CD14-positive monocyte (primary cell): ENCODE measurements at regions not wholly inside any gene's neighbourhood (a gene's known extent, or its start where the extent isn't known, plus 50 kb on each side); places are given as distances from the start of the nearest gene placed in this dataset.

Experiments used
- DNase-seq, 3 donors: peaks; one replicate each; pipeline ENCODE4 v3.0.0-alpha.2; 2011 to 2022
- H2AFZ ChIP-seq: 2 replicates; pipeline ENCODE4 v1.6.0; 2012; ENCODE audit warnings: mild to moderate bottlenecking, low read depth, low read length, inconsistent platforms; ENCODE audit not compliant: insufficient read depth, poor library complexity, severe bottlenecking
- H3K27ac ChIP-seq, 2 donors: 1 replicate in 1 of 2; 2 replicates in 1 of 2; pipeline ENCODE4 v1.5.1; 2012 to 2013; ENCODE audit warnings: low read length in 2 of 2, control low read depth in 1 of 2, inconsistent platforms in 1 of 2, low read depth in 1 of 2, mild to moderate bottlenecking in 1 of 2
- H3K27me3 ChIP-seq, 2 donors: one replicate each; pipeline versions ENCODE4 v1.6.0 to v1.6.1; 2011 to 2013; ENCODE audit warnings: low read length in 2 of 2; ENCODE audit not compliant: control insufficient read depth in 2 of 2, insufficient read depth in 2 of 2
- H3K36me3 ChIP-seq, 2 donors: replicated peaks in 1 of 2; 1 replicate in 1 of 2; 2 replicates in 1 of 2; pipeline versions ENCODE4 v1.5.1 to v1.6.1; 2012 to 2013; ENCODE audit warnings: low read length in 2 of 2, control low read depth in 1 of 2, inconsistent platforms in 1 of 2, mild to moderate bottlenecking in 1 of 2; ENCODE audit not compliant: insufficient read depth in 2 of 2, control insufficient read depth in 1 of 2
- H3K4me1 ChIP-seq, 2 donors: 1 replicate in 1 of 2; 2 replicates in 1 of 2; pipeline versions ENCODE4 v1.5.1 to v1.6.1; 2012 to 2013; ENCODE audit warnings: low read length in 2 of 2, control low read depth in 1 of 2, inconsistent platforms in 1 of 2, mild to moderate bottlenecking in 1 of 2, moderate library complexity in 1 of 2; ENCODE audit not compliant: insufficient read depth in 2 of 2, control insufficient read depth in 1 of 2
- H3K4me2 ChIP-seq: replicated peaks from 2 replicates; pipeline ENCODE3; 2012; ENCODE audit warnings: low read length, moderate library complexity, mild to moderate bottlenecking; ENCODE audit not compliant: poor library complexity, severe bottlenecking; ENCODE audit errors: extremely low read depth
- H3K4me3 ChIP-seq, 3 experiments: fragments of 200-600 bp in 1 of 3; sonication (generic) in 1 of 3; replicated peaks in 1 of 3; 1 replicate in 2 of 3; 2 replicates in 1 of 3; pipeline ENCODE4 v1.5.1; 2011 to 2013; ENCODE audit warnings: low read length in 3 of 3, mild to moderate bottlenecking in 3 of 3, control low read depth in 2 of 3, low read depth in 2 of 3, inconsistent platforms in 1 of 3, moderate library complexity in 1 of 3
- H3K79me2 ChIP-seq: 2 replicates; pipeline ENCODE4 v1.6.0; 2012; ENCODE audit warnings: mild to moderate bottlenecking, control low read depth, inconsistent platforms, low read length, moderate library complexity; ENCODE audit not compliant: insufficient read depth
- H3K9ac ChIP-seq: 2 replicates; pipeline ENCODE4 v1.6.0; 2017; ENCODE audit warnings: low read length, mild to moderate bottlenecking; ENCODE audit not compliant: insufficient read depth, poor library complexity, severe bottlenecking
- H3K9me3 ChIP-seq, 2 donors: replicated peaks in 1 of 2; 1 replicate in 1 of 2; 2 replicates in 1 of 2; pipeline versions ENCODE4 v1.5.1 to v1.6.1; 2012 to 2013; ENCODE audit warnings: low read length in 2 of 2, control low read depth in 1 of 2; ENCODE audit not compliant: control insufficient read depth in 1 of 2, insufficient read depth in 1 of 2
- H4K20me1 ChIP-seq: 2 replicates; pipeline ENCODE4 v1.6.0; 2012; ENCODE audit warnings: mild to moderate bottlenecking, low read length, control low read depth, moderate library complexity; ENCODE audit not compliant: insufficient read depth
- H3K27ac Mint-ChIP-seq, 7 donors: one replicate each; pipeline ENCODE4 v1.8.0; 2020; ENCODE audit warnings: mild to moderate bottlenecking in 7 of 7, mixed read lengths in 7 of 7, moderate library complexity in 6 of 7, inconsistent platforms in 2 of 7
- H3K27me3 Mint-ChIP-seq, 3 donors: one replicate each; pipeline ENCODE4 v1.8.0; 2021 to 2022; ENCODE audit warnings: low read depth in 3 of 3, mild to moderate bottlenecking in 3 of 3, mixed read lengths in 3 of 3, moderate library complexity in 3 of 3, inconsistent platforms in 1 of 3
- H3K36me3 Mint-ChIP-seq, 2 donors: one replicate each; pipeline ENCODE4 v1.8.0; 2020; ENCODE audit warnings: mixed read lengths in 2 of 2, inconsistent platforms in 1 of 2, mild to moderate bottlenecking in 1 of 2
- H3K4me1 Mint-ChIP-seq: one replicate; pipeline ENCODE4 v1.8.0; 2020; ENCODE audit warnings: mild to moderate bottlenecking, mixed read lengths
- H3K4me3 Mint-ChIP-seq, 2 donors: one replicate each; pipeline ENCODE4 v1.8.0; 2020; ENCODE audit warnings: mild to moderate bottlenecking in 2 of 2, mixed read lengths in 2 of 2, moderate library complexity in 1 of 2
- H3K9me3 Mint-ChIP-seq, 7 donors: one replicate each; pipeline ENCODE4 v1.8.0; 2020 to 2022; ENCODE audit warnings: mixed read lengths in 7 of 7, mild to moderate bottlenecking in 6 of 7, moderate library complexity in 6 of 7, inconsistent platforms in 2 of 7
- WGBS: methylation state at CpG from one replicate; pipeline ENCODE4 v1.1.5; 2013; ENCODE audit warnings: missing lambda C conversion rate; ENCODE audit not compliant: insufficient coverage; 5-methylcytosine and 5-hydroxymethylcytosine counted together
- intact Hi-C, 2 donors: fragments of 100-400 bp; cut with micrococcal nuclease; formaldehyde crosslinking; loops; one replicate each; pipeline versions ENCODE4 v1.15.0 to v1.15.1; 2023
- TF ChIP-seq, protein P1 (sequence below): fragments of 200-600 bp; IDR thresholded peaks from one replicate; pipeline ENCODE4 v1.8.0; 2022; ENCODE audit warnings: antibody characterized with exemption, mild to moderate bottlenecking

DNA sequence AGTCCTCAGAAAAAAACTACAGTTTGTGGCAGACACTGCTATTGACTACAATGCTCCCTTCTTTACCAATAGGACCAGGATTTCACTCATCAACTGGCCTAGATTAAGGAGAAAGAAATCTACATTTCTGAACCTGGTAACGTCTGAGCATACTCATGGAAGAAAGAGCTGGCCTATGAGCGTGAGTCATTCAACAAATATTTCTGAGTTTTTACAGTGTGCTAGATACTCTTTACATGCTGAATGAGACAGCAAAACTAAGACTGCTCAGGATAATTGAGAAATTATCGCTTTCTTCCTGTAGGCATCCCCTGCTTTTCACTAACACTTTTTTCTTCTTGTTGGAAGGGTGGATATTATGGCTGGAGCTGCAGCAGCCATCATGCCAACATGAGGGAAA is 609.7 kb downstream of the TNS3 start:
- no peak for DNase-seq
- TF ChIP-seq, protein P1, sequence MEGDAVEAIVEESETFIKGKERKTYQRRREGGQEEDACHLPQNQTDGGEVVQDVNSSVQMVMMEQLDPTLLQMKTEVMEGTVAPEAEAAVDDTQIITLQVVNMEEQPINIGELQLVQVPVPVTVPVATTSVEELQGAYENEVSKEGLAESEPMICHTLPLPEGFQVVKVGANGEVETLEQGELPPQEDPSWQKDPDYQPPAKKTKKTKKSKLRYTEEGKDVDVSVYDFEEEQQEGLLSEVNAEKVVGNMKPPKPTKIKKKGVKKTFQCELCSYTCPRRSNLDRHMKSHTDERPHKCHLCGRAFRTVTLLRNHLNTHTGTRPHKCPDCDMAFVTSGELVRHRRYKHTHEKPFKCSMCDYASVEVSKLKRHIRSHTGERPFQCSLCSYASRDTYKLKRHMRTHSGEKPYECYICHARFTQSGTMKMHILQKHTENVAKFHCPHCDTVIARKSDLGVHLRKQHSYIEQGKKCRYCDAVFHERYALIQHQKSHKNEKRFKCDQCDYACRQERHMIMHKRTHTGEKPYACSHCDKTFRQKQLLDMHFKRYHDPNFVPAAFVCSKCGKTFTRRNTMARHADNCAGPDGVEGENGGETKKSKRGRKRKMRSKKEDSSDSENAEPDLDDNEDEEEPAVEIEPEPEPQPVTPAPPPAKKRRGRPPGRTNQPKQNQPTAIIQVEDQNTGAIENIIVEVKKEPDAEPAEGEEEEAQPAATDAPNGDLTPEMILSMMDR, result no peak
- H2AFZ ChIP-seq, result no peak overlapping the region
- H3K27me3 ChIP-seq, result no peaks in the 10 kb centered on the region
- no peaks in the 10 kb centered on the region for H3K79me2 ChIP-seq
- no peak overlapping the region for H3K27ac ChIP-seq
- H3K4me2 ChIP-seq, result no peak overlapping the region
- H3K9me3 ChIP-seq, result no peaks in the 10 kb centered on the region
- no peaks in the 10 kb centered on the region for H3K36me3 ChIP-seq
- Mint-ChIP-seq H3K4me1 (no peaks in the 10 kb centered on the region), H3K36me3 (no peaks in the 10 kb centered on the region), H3K9me3 (peaks cover 0 to 8% (median 0%) of the 10 kb centered on the region in 7 donors), H3K27ac (no peak overlapping the region), H3K27me3 (no peaks in the 10 kb centered on the region), H3K4me3 (no peak overlapping the region)
- intact Hi-C loops, result no loop called here
- no peak overlapping the region for H3K9ac ChIP-seq
- WGBS, result no CpG with 5 or more reads among the region's 3 CpGs
- no peaks in the 10 kb centered on the region for H4K20me1 ChIP-seq
- no peaks in the 10 kb centered on the region for H3K4me1 ChIP-seq
- H3K4me3 ChIP-seq, result no peak overlapping the region

DNA sequence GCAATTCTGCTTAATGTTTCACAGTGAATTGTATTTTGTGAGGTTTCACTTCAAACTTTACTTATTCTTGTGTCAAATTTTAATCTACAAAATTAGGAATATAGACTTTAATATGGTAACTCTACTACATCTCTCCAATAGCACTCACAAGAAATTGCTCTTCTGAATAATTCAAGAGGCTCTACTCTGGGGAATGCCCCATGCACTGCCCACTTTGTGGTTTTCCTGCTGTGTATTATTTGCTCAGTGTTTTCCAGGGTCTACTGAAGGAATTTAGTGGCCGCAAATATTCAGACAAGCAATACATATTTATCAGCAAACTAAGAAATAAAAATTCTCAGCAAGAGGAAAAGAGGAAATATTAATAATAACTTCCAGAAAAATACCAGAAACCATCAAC is 611.4 kb downstream of the TNS3 start:
- H3K27me3 ChIP-seq, result no peaks in the 10 kb centered on the region
- no peak overlapping the region for H3K4me3 ChIP-seq
- no peaks in the 10 kb centered on the region for H4K20me1 ChIP-seq
- no peak for DNase-seq
- no peak overlapping the region for H2AFZ ChIP-seq
- Mint-ChIP-seq H3K9me3 (peaks cover 0 to 8% (median 2%) of the 10 kb centered on the region in 7 donors), H3K4me3 (no peak overlapping the region), H3K27me3 (no peaks in the 10 kb centered on the region), H3K36me3 (no peaks in the 10 kb centered on the region), H3K4me1 (no peaks in the 10 kb centered on the region), H3K27ac (no peak overlapping the region)
- H3K9me3 ChIP-seq, result no peaks in the 10 kb centered on the region
- no CpG with 5 or more reads among the region's 1 CpG for WGBS
- H3K27ac ChIP-seq, result no peak overlapping the region
- H3K4me2 ChIP-seq, result no peak overlapping the region
- intact Hi-C loops, result no loop called here
- H3K9ac ChIP-seq, result no peak overlapping the region
- no peaks in the 10 kb centered on the region for H3K36me3 ChIP-seq
- TF ChIP-seq, protein P1, result no peak
- H3K79me2 ChIP-seq, result no peaks in the 10 kb centered on the region
- H3K4me1 ChIP-seq, result no peaks in the 10 kb centered on the region
